DND-41 (cell line): ENCODE measurements at regions not wholly inside any gene's neighbourhood (a gene's known extent, or its start where the extent isn't known, plus 50 kb on each side); places are given as distances from the start of the nearest gene placed in this dataset.

Experiments used
- EZH2 ChIP-seq: IDR thresholded peaks from 3 replicates; pipeline ENCODE4 v1.6.1; 2012; ENCODE audit warnings: borderline replicate concordance, low read depth, mild to moderate bottlenecking, moderate library complexity, low read length, inconsistent platforms; ENCODE audit not compliant: severe bottlenecking
- TF ChIP-seq, protein P1 (sequence below): IDR thresholded peaks from 2 replicates; pipeline ENCODE4 v1.5.1; 2012; ENCODE audit warnings: borderline replicate concordance, low read length, moderate library complexity, mild to moderate bottlenecking; ENCODE audit not compliant: poor library complexity, severe bottlenecking; ENCODE audit errors: extremely low read depth

DNA sequence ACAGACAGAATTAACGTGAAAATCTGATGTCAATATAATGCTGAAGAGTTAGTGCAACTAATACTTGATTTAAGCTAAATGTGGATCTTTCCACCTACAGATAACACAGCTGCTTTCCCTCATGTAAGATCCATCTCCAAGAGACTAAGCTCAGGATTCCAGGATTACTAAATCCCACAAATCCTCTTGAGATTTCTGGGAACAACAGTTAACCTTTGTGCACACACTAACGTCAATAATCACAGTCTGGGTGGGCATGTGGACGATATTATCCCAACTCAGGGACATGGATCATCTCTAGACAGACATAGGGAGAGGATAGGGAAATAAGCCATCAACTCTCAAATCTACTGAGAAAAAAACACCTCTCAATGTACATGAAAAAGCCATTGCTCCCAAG is 432.6 kb downstream of the SATB2 start:
- TF ChIP-seq, protein P1, sequence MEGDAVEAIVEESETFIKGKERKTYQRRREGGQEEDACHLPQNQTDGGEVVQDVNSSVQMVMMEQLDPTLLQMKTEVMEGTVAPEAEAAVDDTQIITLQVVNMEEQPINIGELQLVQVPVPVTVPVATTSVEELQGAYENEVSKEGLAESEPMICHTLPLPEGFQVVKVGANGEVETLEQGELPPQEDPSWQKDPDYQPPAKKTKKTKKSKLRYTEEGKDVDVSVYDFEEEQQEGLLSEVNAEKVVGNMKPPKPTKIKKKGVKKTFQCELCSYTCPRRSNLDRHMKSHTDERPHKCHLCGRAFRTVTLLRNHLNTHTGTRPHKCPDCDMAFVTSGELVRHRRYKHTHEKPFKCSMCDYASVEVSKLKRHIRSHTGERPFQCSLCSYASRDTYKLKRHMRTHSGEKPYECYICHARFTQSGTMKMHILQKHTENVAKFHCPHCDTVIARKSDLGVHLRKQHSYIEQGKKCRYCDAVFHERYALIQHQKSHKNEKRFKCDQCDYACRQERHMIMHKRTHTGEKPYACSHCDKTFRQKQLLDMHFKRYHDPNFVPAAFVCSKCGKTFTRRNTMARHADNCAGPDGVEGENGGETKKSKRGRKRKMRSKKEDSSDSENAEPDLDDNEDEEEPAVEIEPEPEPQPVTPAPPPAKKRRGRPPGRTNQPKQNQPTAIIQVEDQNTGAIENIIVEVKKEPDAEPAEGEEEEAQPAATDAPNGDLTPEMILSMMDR = no peak
- no peak for TF ChIP-seq EZH2
